GM12878 (cell line): ENCODE measurements at regions not wholly inside any gene's neighbourhood (a gene's known extent, or its start where the extent isn't known, plus 50 kb on each side); places are given as distances from the start of the nearest gene placed in this dataset.

Experiments
- ATAC-seq: fragments of 200-7000 bp; cut with Tn5 transposase; 3 replicates; pipeline ENCODE4 v1.9.1; 2020; ENCODE audit warnings: mild to moderate bottlenecking, moderate library complexity
- BruUV-seq: library from RNA; stranded (reverse); fragments of 400-500 nt; replicated peaks from 2 replicates; lab custom pipeline; 2021; lab: Mats Ljungman, UMichigan
- CTCF ChIA-PET: fragments of 300-600 bp; sonication (Branson Sonifier 250); formaldehyde crosslinking; extraction: SDS; loops from one replicate; lab custom pipeline; 2021; ENCODE audit warnings: inconsistent platforms; lab: Yijun Ruan, JAX
- POLR2A ChIA-PET: fragments of 350-600 bp; formaldehyde crosslinking; extraction: SDS; loops from one replicate; lab custom pipeline; 2021; ENCODE audit warnings: inconsistent platforms; lab: Charles Lee
- RAD21 ChIA-PET: fragments of 300-600 bp; sonication (Branson Sonifier 250); formaldehyde crosslinking; loops from one replicate; lab custom pipeline; 2023; ENCODE audit warnings: antibody characterized with exemption; ENCODE audit not compliant: unreplicated experiment; lab: Charles Lee
- SMC1A ChIA-PET: fragments of 300-600 bp; sonication (Branson Sonifier 250); formaldehyde crosslinking; loops from one replicate; lab custom pipeline; 2023; ENCODE audit not compliant: unreplicated experiment, uncharacterized antibody; lab: Charles Lee
- DNase-seq: peaks from one replicate; pipeline ENCODE4 v3.0.0-alpha.2; 2011; ENCODE audit warnings: low read depth, low spot score
- FAIRE-seq: peaks from 3 replicates; lab custom pipeline; 2011; peaks lifted over from hg19 to GRCh38; lab: Jason Lieb, UNC
- H2AFZ ChIP-seq: 2 replicates; pipeline ENCODE4 v1.6.0; 2011; ENCODE audit warnings: low read depth, low read length, control low read depth; ENCODE audit not compliant: control insufficient read depth
- H3K27ac ChIP-seq: 2 replicates; pipeline ENCODE4 v1.5.1; 2011; ENCODE audit warnings: control low read depth; ENCODE audit not compliant: control insufficient read depth, insufficient read depth
- H3K27me3 ChIP-seq, 2 experiments: replicated peaks in 1 of 2; 2 replicates each; pipeline versions ENCODE4 v1.6.0 to v1.6.1; 2011; ENCODE audit warnings: low read length in 1 of 2; ENCODE audit not compliant: control insufficient read depth in 2 of 2, insufficient read depth in 2 of 2
- H3K36me3 ChIP-seq, 2 experiments: 2 replicates each; pipeline ENCODE4 v1.5.1; 2011; ENCODE audit warnings: low read length in 1 of 2; ENCODE audit not compliant: control insufficient read depth in 2 of 2, insufficient read depth in 2 of 2
- H3K4me1 ChIP-seq: 2 replicates; pipeline ENCODE4 v1.6.1; 2011; ENCODE audit warnings: mild to moderate bottlenecking, low read length, moderate library complexity, mixed read lengths; ENCODE audit not compliant: control insufficient read depth, insufficient read depth
- H3K4me2 ChIP-seq: 2 replicates; pipeline ENCODE4 v1.6.0; 2011; ENCODE audit warnings: control low read depth; ENCODE audit not compliant: control insufficient read depth, insufficient read depth
- H3K4me3 ChIP-seq: fragments of 200-600 bp; sonication (generic); 2 replicates; pipeline ENCODE4 v1.5.1; 2016
- H3K79me2 ChIP-seq: 2 replicates; pipeline ENCODE4 v1.6.0; 2011; ENCODE audit warnings: low read length; ENCODE audit not compliant: control insufficient read depth, insufficient read depth
- H3K9ac ChIP-seq: 2 replicates; pipeline ENCODE4 v1.8.0; 2011; ENCODE audit warnings: low read length, control low read depth, mixed read lengths; ENCODE audit not compliant: control insufficient read depth, insufficient read depth
- H3K9me3 ChIP-seq: replicated peaks from 3 replicates; pipeline ENCODE4 v1.5.1; 2011; ENCODE audit warnings: mild to moderate bottlenecking, low read length; ENCODE audit not compliant: control insufficient read depth, insufficient read depth
- H4K20me1 ChIP-seq: 2 replicates; pipeline ENCODE4 v1.6.0; 2011; ENCODE audit not compliant: control insufficient read depth, insufficient read depth
- CBX3 ChIP-seq: fragments of 200-600 bp; sonication (generic); IDR thresholded peaks from 2 replicates; pipeline ENCODE4 v1.6.1; 2016; ENCODE audit warnings: low read depth, borderline replicate concordance
- EED ChIP-seq: sonication (generic); IDR thresholded peaks from 2 replicates; pipeline ENCODE4 v1.6.1; 2016; ENCODE audit warnings: antibody characterized with exemption, low read depth
- EP300 ChIP-seq, 2 experiments: fragments of 150-350 bp in 1 of 2; IDR thresholded peaks; 2 replicates each; pipeline ENCODE4 v1.6.1; 2011 to 2012; ENCODE audit warnings: low read depth in 2 of 2, low read length in 2 of 2, borderline replicate concordance in 1 of 2, improper control_type of control experiment in 1 of 2, inconsistent platforms in 1 of 2; ENCODE audit not compliant: control insufficient read depth in 1 of 2
- NFYA ChIP-seq: IDR thresholded peaks from 2 replicates; pipeline ENCODE4 v1.6.1; 2011; ENCODE audit warnings: low read depth, mild to moderate bottlenecking, low read length, improper control_type of control experiment, borderline replicate concordance
- PAX8 ChIP-seq: fragments of 450-650 bp; IDR thresholded peaks from 2 replicates; pipeline ENCODE4 v1.6.1; 2017; ENCODE audit warnings: mild to moderate bottlenecking, moderate library complexity
- PML ChIP-seq: IDR thresholded peaks from 2 replicates; pipeline ENCODE4 v1.6.1; 2012; ENCODE audit warnings: low read length, inconsistent platforms
- POLR2A ChIP-seq: IDR thresholded peaks from 2 replicates; pipeline ENCODE4 v1.6.1; 2011; ENCODE audit warnings: low read depth, mild to moderate bottlenecking, low read length
- POU2F2 ChIP-seq: IDR thresholded peaks from 3 replicates; pipeline ENCODE4 v1.6.1; 2011; ENCODE audit warnings: low read depth, mild to moderate bottlenecking, low read length, borderline replicate concordance
- RFX5 ChIP-seq: IDR thresholded peaks from 2 replicates; pipeline ENCODE4 v1.6.1; 2011; ENCODE audit warnings: low read depth, low read length, improper control_type of control experiment
- SIN3A ChIP-seq: IDR thresholded peaks from 2 replicates; pipeline ENCODE4 v1.6.1; 2012; ENCODE audit warnings: low read depth, low read length, improper control_type of control experiment
- SP1 ChIP-seq: IDR thresholded peaks from one replicate; pipeline ENCODE4 v1.6.1; 2011; ENCODE audit warnings: low read depth, low read length
- SPI1 ChIP-seq: IDR thresholded peaks from 2 replicates; pipeline ENCODE4 v1.6.1; 2011; ENCODE audit warnings: low read depth, mild to moderate bottlenecking, low read length, moderate library complexity, borderline replicate concordance; ENCODE audit not compliant: insufficient read depth
- STAT1 ChIP-seq: fragments of 450-650 bp; conservative IDR thresholded peaks from 2 replicates; pipeline ENCODE4 v1.6.1; 2014; ENCODE audit warnings: antibody characterized with exemption, mild to moderate bottlenecking
- TCF7 ChIP-seq: IDR thresholded peaks from 2 replicates; pipeline ENCODE4 v1.6.1; 2014; ENCODE audit warnings: antibody characterized with exemption, borderline replicate concordance
- YY1 ChIP-seq: IDR thresholded peaks from 2 replicates; pipeline ENCODE4 v1.6.1; 2011; ENCODE audit warnings: low read depth, mild to moderate bottlenecking, low read length
- WGBS: methylation state at CpG from one replicate; pipeline ENCODE4 v1.1.6; 2016; ENCODE audit warnings: low lambda C conversion rate; ENCODE audit not compliant: insufficient replicate concordance, insufficient coverage; ENCODE audit errors: missing lambda C conversion rate; 5-methylcytosine and 5-hydroxymethylcytosine counted together
- in situ Hi-C: fragments of 300-500 bp; cut with MboI; formaldehyde crosslinking; loops from 9 replicates; pipeline ENCODE4 v1.14.3; 2018; ENCODE audit warnings: mixed read lengths
- intact Hi-C: fragments of 100-400 bp; cut with micrococcal nuclease; formaldehyde crosslinking; loops from one replicate; pipeline ENCODE4 v1.14.2; 2022; ENCODE audit not compliant: unreplicated experiment
- TF ChIP-seq, protein P1 (sequence below): fragments of 450-650 bp; IDR thresholded peaks from 2 replicates; pipeline ENCODE4 v1.6.1; 2017; ENCODE audit warnings: antibody characterized with exemption, mild to moderate bottlenecking, moderate library complexity
- TF ChIP-seq, protein P2 (sequence below): IDR thresholded peaks from 2 replicates; pipeline ENCODE4 v1.6.1; 2011; ENCODE audit warnings: borderline replicate concordance, low read depth, mild to moderate bottlenecking, moderate library complexity, mixed read lengths, low read length; ENCODE audit not compliant: insufficient read depth; ENCODE audit errors: extremely low read length
- TF ChIP-seq, protein P3 (sequence below): IDR thresholded peaks from 2 replicates; pipeline ENCODE4 v1.6.1; 2011; ENCODE audit warnings: low read depth, mild to moderate bottlenecking, low read length, moderate library complexity, borderline replicate concordance; ENCODE audit errors: extremely low read depth

DNA sequence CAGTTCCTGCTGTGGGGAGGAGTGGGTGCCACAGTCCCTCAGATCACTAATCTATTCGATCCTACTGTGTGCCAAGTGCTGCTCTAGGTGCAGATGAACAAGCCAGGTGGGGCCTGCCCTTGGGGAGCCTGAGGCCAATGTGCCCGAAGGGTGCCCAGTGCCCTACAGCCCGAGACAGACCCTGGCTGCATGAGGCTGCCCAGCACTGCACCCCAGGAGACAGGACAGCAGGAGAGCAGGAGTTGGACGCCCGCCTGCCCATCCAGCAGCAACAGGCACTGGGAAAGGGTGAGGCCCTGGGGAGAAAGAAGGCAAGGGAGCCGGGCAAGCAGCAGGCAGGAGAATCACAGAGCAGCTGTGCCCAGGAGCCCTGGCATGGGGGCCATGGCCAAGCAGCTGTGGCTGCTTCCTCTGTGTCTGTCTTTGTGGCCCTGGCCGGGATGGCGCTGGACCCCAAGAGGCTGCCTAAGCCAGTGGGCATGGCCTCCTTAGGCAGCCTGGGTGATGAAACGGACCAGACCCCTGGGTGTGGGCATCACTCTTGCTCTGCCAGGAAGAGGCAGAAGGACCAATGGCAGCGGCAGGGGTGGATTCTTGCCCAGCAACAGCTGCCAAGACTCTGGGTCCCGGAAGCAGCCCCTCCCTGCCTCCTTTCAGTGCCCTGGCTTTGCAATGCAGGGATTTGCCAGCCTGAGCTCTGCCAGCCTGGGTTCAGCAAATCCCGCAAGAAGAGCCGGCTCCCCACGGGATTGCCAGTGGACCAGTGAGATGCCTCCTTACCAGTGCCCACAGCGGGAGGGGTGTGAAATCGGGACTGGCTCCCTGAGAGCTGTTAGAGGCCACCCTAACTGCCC is 179.6 kb upstream of the TNRC6C start (continued):
- TF ChIP-seq SIN3A, result no peak
- TF ChIP-seq CBX3, result no peak
- no peak for TF ChIP-seq YY1
- no peak for TF ChIP-seq STAT1
- TF ChIP-seq RFX5, result no peak

DNA sequence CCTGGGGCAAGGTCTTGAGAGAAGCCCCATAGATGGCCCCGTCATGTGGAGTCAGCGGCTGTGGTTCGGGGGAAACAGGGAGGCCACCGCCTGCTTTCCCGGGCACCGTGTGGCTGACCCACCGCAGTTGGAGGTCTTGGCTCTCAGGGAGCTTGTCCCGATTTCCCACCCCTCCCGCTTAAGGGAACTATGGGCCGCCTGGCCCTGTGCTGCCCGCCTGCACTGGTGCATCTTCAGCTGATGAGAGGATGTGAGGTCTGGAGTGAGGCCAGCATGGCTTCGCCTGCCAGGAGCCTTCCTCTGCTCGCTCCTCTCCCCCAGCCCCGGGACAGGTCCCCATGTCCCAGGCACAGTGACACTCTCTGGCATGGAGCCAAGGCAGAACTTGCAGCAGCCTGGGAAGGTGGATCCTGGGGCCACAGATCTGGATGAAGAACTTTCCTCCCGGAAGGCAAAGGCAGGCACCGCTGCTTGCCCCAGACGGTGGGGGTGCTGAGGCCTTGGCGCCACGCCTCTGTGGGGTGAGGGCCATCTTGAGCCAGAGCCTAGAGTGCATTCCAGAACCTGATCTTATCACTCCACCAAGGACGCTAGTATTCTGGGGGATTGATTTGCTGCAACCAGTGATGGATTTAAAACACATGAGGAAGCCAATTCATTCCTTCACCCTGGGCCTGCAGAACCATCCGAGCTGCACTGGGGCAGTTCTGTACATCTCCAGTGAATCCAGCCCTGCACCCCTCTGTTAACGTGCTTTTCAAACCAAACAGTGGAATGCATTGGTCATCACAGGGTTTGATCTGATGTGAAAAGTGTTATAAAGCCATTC is 178.6 kb upstream of the TNRC6C start:
- no peak for DNase-seq
- ChIA-PET POLR2A (interaction anchor here (0.6 kb wide), 1 partner anchor 309 kb away, joined by 5 read pairs; no protein-coding TSS in a partner anchor), RAD21 (no interaction called here), CTCF (no interaction called here), SMC1A (no interaction called here)
- Histone ChIP-seq H3K79me2 (no peaks in the 10 kb centered on the region), H3K27ac (no peak overlapping the region), H3K9me3 (no peaks in the 10 kb centered on the region), H3K4me1 (peaks cover 6% of the 10 kb centered on the region; the same call in 1 of the 2 replicates), H3K4me3 (no peak overlapping the region), H3K27me3 (no peaks in the 10 kb centered on the region), H3K36me3 (no peaks in the 10 kb centered on the region), H3K4me2 (no peak overlapping the region), H4K20me1 (no peaks in the 10 kb centered on the region), H2AFZ (no peak overlapping the region), H3K9ac (no peak overlapping the region)
- no peak for FAIRE-seq
- intact Hi-C loops (no loop called here), in situ Hi-C loops (no loop called here)
- no TSS peak for BruUV-seq
- ATAC-seq, result no peak
- WGBS, result 41% methylated on average over 21 of the region's 22 CpGs
- no peak for TF ChIP-seq SPI1
- no peak for TF ChIP-seq NFYA
- TF ChIP-seq, protein P1, sequence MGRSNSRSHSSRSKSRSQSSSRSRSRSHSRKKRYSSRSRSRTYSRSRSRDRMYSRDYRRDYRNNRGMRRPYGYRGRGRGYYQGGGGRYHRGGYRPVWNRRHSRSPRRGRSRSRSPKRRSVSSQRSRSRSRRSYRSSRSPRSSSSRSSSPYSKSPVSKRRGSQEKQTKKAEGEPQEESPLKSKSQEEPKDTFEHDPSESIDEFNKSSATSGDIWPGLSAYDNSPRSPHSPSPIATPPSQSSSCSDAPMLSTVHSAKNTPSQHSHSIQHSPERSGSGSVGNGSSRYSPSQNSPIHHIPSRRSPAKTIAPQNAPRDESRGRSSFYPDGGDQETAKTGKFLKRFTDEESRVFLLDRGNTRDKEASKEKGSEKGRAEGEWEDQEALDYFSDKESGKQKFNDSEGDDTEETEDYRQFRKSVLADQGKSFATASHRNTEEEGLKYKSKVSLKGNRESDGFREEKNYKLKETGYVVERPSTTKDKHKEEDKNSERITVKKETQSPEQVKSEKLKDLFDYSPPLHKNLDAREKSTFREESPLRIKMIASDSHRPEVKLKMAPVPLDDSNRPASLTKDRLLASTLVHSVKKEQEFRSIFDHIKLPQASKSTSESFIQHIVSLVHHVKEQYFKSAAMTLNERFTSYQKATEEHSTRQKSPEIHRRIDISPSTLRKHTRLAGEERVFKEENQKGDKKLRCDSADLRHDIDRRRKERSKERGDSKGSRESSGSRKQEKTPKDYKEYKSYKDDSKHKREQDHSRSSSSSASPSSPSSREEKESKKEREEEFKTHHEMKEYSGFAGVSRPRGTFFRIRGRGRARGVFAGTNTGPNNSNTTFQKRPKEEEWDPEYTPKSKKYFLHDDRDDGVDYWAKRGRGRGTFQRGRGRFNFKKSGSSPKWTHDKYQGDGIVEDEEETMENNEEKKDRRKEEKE, result no peak
- no peak for TF ChIP-seq PML
- TF ChIP-seq SP1, result no peak
- TF ChIP-seq POLR2A, result no peak
- TF ChIP-seq TCF7, result no peak
- TF ChIP-seq PAX8, result no peak
- TF ChIP-seq POU2F2, result no peak
- TF ChIP-seq EP300 (IDR thresholded peaks at IDR 0.05; ENCODE audit: borderline replicate concordance in 1 of 2, control insufficient read depth in 1 of 2, low read depth in 2 of 2, low read length in 2 of 2), result no peak
- no peak for TF ChIP-seq SIN3A
- TF ChIP-seq, protein P2, sequence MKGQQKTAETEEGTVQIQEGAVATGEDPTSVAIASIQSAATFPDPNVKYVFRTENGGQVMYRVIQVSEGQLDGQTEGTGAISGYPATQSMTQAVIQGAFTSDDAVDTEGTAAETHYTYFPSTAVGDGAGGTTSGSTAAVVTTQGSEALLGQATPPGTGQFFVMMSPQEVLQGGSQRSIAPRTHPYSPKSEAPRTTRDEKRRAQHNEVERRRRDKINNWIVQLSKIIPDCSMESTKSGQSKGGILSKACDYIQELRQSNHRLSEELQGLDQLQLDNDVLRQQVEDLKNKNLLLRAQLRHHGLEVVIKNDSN, result no peak
- TF ChIP-seq EED, result no peak
- TF ChIP-seq, protein P3, sequence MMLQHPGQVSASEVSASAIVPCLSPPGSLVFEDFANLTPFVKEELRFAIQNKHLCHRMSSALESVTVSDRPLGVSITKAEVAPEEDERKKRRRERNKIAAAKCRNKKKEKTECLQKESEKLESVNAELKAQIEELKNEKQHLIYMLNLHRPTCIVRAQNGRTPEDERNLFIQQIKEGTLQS, result no peak
